ENCODE measurements at regions not wholly inside any gene's neighbourhood (a gene's known extent, or its start where the extent isn't known, plus 50 kb on each side); places are given as distances from the start of the nearest gene placed in this dataset.

GRCh38 chr13:104422668-104423067 lies 1356.5 kb upstream of the SLC10A2 start:
- no peaks in the 10 kb centered on the region for H3K27me3 ChIP-seq (ENCODE audit: control insufficient read depth, insufficient read depth, low read length)
- H3K4me1 ChIP-seq (ENCODE audit: control insufficient read depth, extremely low read depth, insufficient read depth, low read length), result no peaks in the 10 kb centered on the region
- H3K9me3 ChIP-seq (ENCODE audit: control insufficient read depth, insufficient read depth, low read depth, low read length), result no peaks in the 10 kb centered on the region
- no peak overlapping the region for H3K9ac ChIP-seq (ENCODE audit: insufficient read depth, low read length)
- no peak overlapping the region for H3K27ac ChIP-seq (ENCODE audit: insufficient read depth, low read length)
- H3K36me3 ChIP-seq (ENCODE audit: control insufficient read depth, insufficient read depth, low read length), result no peaks in the 10 kb centered on the region
- H2AFZ ChIP-seq (ENCODE audit: low read length), result no peak overlapping the region
- H4K20me1 ChIP-seq (ENCODE audit: control insufficient read depth, extremely low read depth, insufficient read depth, low read length), result no peaks in the 10 kb centered on the region
- no peaks in the 10 kb centered on the region for H3K79me2 ChIP-seq (ENCODE audit: control insufficient read depth, insufficient read depth, low read length)
- DNase-seq (ENCODE audit: low read depth in 2 of 2), result no peak
- no peak for TF ChIP-seq EZH2 (IDR thresholded peaks at IDR 0.05; ENCODE audit: low read length, missing control alignments)
- TF ChIP-seq, protein P1, sequence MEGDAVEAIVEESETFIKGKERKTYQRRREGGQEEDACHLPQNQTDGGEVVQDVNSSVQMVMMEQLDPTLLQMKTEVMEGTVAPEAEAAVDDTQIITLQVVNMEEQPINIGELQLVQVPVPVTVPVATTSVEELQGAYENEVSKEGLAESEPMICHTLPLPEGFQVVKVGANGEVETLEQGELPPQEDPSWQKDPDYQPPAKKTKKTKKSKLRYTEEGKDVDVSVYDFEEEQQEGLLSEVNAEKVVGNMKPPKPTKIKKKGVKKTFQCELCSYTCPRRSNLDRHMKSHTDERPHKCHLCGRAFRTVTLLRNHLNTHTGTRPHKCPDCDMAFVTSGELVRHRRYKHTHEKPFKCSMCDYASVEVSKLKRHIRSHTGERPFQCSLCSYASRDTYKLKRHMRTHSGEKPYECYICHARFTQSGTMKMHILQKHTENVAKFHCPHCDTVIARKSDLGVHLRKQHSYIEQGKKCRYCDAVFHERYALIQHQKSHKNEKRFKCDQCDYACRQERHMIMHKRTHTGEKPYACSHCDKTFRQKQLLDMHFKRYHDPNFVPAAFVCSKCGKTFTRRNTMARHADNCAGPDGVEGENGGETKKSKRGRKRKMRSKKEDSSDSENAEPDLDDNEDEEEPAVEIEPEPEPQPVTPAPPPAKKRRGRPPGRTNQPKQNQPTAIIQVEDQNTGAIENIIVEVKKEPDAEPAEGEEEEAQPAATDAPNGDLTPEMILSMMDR (conservative IDR thresholded peaks at IDR 0.05 in 1 of 2, IDR thresholded peaks at IDR 0.05 in 1 of 2; ENCODE audit: low read depth in 1 of 2, low read length in 2 of 2), result no peak
- no peak overlapping the region for H3K4me2 ChIP-seq (ENCODE audit: extremely low read depth, insufficient read depth, low read length)
- no peak overlapping the region for H3K4me3 ChIP-seq (replicated peaks in 1 of 4; ENCODE audit: control extremely low read depth in 1 of 4, insufficient read depth in 1 of 4, low read depth in 3 of 4, low read length in 4 of 4)

DNA sequence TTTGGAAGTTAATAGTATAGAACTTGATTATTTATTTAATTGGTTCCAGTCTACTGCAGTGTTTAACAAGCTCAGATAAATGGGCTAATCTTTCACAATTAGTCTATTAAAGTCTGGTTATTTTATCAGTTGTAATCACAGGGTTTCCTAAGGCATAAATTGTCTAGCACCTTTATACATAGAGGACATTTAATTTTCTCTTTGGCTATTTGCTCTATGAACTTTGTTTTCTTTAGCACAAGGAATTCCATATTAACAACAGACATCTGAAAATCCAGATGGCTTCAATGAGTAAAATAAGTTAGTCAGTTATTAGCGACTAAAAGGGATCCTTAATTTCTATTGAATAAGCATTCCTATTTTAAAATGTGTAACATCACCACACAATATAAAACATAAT lies 1350.8 kb upstream of the SLC10A2 start:
- Histone ChIP-seq H3K4me2 (ENCODE audit: extremely low read depth, insufficient read depth, low read length) (no peak overlapping the region), H3K27ac (ENCODE audit: insufficient read depth, low read length) (no peak overlapping the region), H3K4me1 (ENCODE audit: control insufficient read depth, extremely low read depth, insufficient read depth, low read length) (no peaks in the 10 kb centered on the region), H3K9me3 (ENCODE audit: control insufficient read depth, insufficient read depth, low read depth, low read length) (no peaks in the 10 kb centered on the region), H2AFZ (ENCODE audit: low read length) (no peak overlapping the region), H3K36me3 (ENCODE audit: control insufficient read depth, insufficient read depth, low read length) (no peaks in the 10 kb centered on the region), H4K20me1 (ENCODE audit: control insufficient read depth, extremely low read depth, insufficient read depth, low read length) (no peaks in the 10 kb centered on the region), H3K9ac (ENCODE audit: insufficient read depth, low read length) (no peak overlapping the region), H3K79me2 (ENCODE audit: control insufficient read depth, insufficient read depth, low read length) (no peaks in the 10 kb centered on the region), H3K4me3 (replicated peaks in 1 of 4; ENCODE audit: control extremely low read depth in 1 of 4, insufficient read depth in 1 of 4, low read depth in 3 of 4, low read length in 4 of 4) (no peak overlapping the region), H3K27me3 (ENCODE audit: control insufficient read depth, insufficient read depth, low read length) (no peaks in the 10 kb centered on the region)
- no peak for DNase-seq (ENCODE audit: low read depth in 2 of 2)
- TF ChIP-seq EZH2 (IDR thresholded peaks at IDR 0.05; ENCODE audit: low read length, missing control alignments), result no peak
- TF ChIP-seq, protein P1 (conservative IDR thresholded peaks at IDR 0.05 in 1 of 2, IDR thresholded peaks at IDR 0.05 in 1 of 2; ENCODE audit: low read depth in 1 of 2, low read length in 2 of 2), result no peak

DNA sequence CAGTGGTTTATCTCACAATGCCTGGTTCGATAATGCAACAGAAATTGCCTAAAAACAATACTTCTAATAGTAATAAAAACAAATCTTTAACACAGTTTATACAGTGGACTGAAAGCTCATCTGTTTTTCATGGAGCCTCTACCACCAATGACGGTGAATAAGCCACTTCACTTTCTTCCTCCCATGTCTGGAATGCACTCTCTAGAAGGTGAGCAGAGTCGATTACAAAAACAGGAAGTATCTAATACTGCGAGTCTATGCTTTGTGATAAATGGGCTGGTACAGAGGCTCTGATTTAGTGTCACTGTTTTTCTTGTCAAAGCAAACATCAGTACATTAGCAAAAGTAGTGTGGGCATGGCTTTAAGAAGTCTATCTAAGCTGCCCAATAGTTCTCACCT lies 1348.6 kb upstream of the SLC10A2 start:
- Histone ChIP-seq H2AFZ (ENCODE audit: low read length) (no peak overlapping the region), H3K27ac (ENCODE audit: insufficient read depth, low read length) (no peak overlapping the region), H3K27me3 (ENCODE audit: control insufficient read depth, insufficient read depth, low read length) (no peaks in the 10 kb centered on the region), H3K9ac (ENCODE audit: insufficient read depth, low read length) (no peak overlapping the region), H3K79me2 (ENCODE audit: control insufficient read depth, insufficient read depth, low read length) (no peaks in the 10 kb centered on the region), H4K20me1 (ENCODE audit: control insufficient read depth, extremely low read depth, insufficient read depth, low read length) (no peaks in the 10 kb centered on the region), H3K4me2 (ENCODE audit: extremely low read depth, insufficient read depth, low read length) (no peak overlapping the region), H3K9me3 (ENCODE audit: control insufficient read depth, insufficient read depth, low read depth, low read length) (no peaks in the 10 kb centered on the region), H3K36me3 (ENCODE audit: control insufficient read depth, insufficient read depth, low read length) (no peaks in the 10 kb centered on the region), H3K4me1 (ENCODE audit: control insufficient read depth, extremely low read depth, insufficient read depth, low read length) (no peaks in the 10 kb centered on the region), H3K4me3 (replicated peaks in 1 of 4; ENCODE audit: control extremely low read depth in 1 of 4, insufficient read depth in 1 of 4, low read depth in 3 of 4, low read length in 4 of 4) (no peak overlapping the region)
- no peak for TF ChIP-seq EZH2 (IDR thresholded peaks at IDR 0.05; ENCODE audit: low read length, missing control alignments)
- TF ChIP-seq, protein P1 (conservative IDR thresholded peaks at IDR 0.05 in 1 of 2, IDR thresholded peaks at IDR 0.05 in 1 of 2; ENCODE audit: low read depth in 1 of 2, low read length in 2 of 2), result no peak
- DNase-seq (ENCODE audit: low read depth in 2 of 2), result peak in 1 of 2 donors; percentile 4
